K562 (cell line): ENCODE measurements at regions not wholly inside any gene's neighbourhood (a gene's known extent, or its start where the extent isn't known, plus 50 kb on each side); places are given as distances from the start of the nearest gene placed in this dataset.

Experiments
- ATAC-seq: fragments of 200-7000 bp; cut with Tn5 transposase; 3 replicates; pipeline ENCODE4 v1.9.1; 2020; ENCODE audit warnings: moderate library complexity
- BruUV-seq: library from RNA; stranded (reverse); fragments of 400-500 nt; replicated peaks from 2 replicates; lab custom pipeline; 2021; lab: Mats Ljungman, UMichigan
- CTCF ChIA-PET: fragments of 300-600 bp; formaldehyde crosslinking; extraction: SDS; loops from one replicate; lab custom pipeline; 2021; ENCODE audit warnings: low intra/inter-chr PET ratio; lab: Yijun Ruan, JAX
- POLR2A ChIA-PET: fragments of 300-600, 350-650 bp; sonication (Branson Sonifier 250); formaldehyde crosslinking; extraction: SDS; loops from one replicate; lab custom pipeline; 2021; ENCODE audit warnings: antibody characterized with exemption, inconsistent platforms; lab: Yijun Ruan, JAX
- DNase-seq, 4 experiments: peaks; one replicate each; pipeline versions ENCODE4 v3.0.0 to v3.0.0-alpha.2; 2011 to 2018; ENCODE audit warnings: low spot score in 3 of 4, mixed read lengths in 3 of 4; ENCODE audit errors: extremely low read depth in 1 of 4
- FAIRE-seq: peaks from 2 replicates; lab custom pipeline; 2011; peaks lifted over from hg19 to GRCh38; lab: Jason Lieb, UNC
- H2AFZ ChIP-seq: 2 replicates; pipeline ENCODE4 v1.6.0; 2011; ENCODE audit warnings: low read depth, low read length, control low read depth, inconsistent platforms
- H3K27ac ChIP-seq: fragments of 200-600 bp; 3 replicates; pipeline ENCODE4 v1.8.0; 2011; ENCODE audit warnings: low read depth, mild to moderate bottlenecking, control low read depth, inconsistent platforms, low read length, moderate library complexity, mixed read lengths; ENCODE audit errors: extremely low read depth
- H3K27me3 ChIP-seq, 2 experiments: fragments of 300-600 bp in 1 of 2; 2 replicates in 1 of 2; 3 replicates in 1 of 2; pipeline versions ENCODE4 v1.6.0 to v1.8.0; 2011; ENCODE audit warnings: inconsistent platforms in 2 of 2, low read length in 2 of 2, mild to moderate bottlenecking in 1 of 2, mixed read lengths in 1 of 2, moderate library complexity in 1 of 2; ENCODE audit not compliant: control insufficient read depth in 2 of 2, insufficient read depth in 2 of 2
- H3K36me3 ChIP-seq: fragments of 300-600 bp; 3 replicates; pipeline ENCODE4 v1.8.0; 2011; ENCODE audit warnings: mild to moderate bottlenecking, low read length, inconsistent platforms; ENCODE audit not compliant: control insufficient read depth, insufficient read depth
- H3K4me1 ChIP-seq, 2 experiments: fragments of 200-600 bp in 1 of 2; replicated peaks in 1 of 2; 2 replicates in 1 of 2; 3 replicates in 1 of 2; pipeline versions ENCODE4 v1.5.1 to v1.8.0; 2011; ENCODE audit warnings: inconsistent platforms in 2 of 2, low read length in 2 of 2, mild to moderate bottlenecking in 1 of 2, mixed read lengths in 1 of 2, moderate library complexity in 1 of 2; ENCODE audit not compliant: control insufficient read depth in 2 of 2, insufficient read depth in 2 of 2
- H3K4me2 ChIP-seq: 2 replicates; pipeline ENCODE4 v1.6.1; 2011; ENCODE audit warnings: low read length, control low read depth, inconsistent platforms, mixed read lengths; ENCODE audit not compliant: insufficient read depth
- H3K4me3 ChIP-seq: fragments of 200-600 bp; sonication (generic), shearing (Covaris generic); 2 replicates; pipeline ENCODE4 v1.5.1; 2016; ENCODE audit warnings: control low read depth, inconsistent platforms
- H3K79me2 ChIP-seq: fragments of 200-600 bp; 3 replicates; pipeline ENCODE4 v1.8.0; 2011; ENCODE audit warnings: low read length, inconsistent platforms; ENCODE audit not compliant: control insufficient read depth, insufficient read depth
- H3K9ac ChIP-seq, 2 experiments: 2 replicates each; pipeline versions ENCODE4 v1.6.0 to v1.6.1; 2011; ENCODE audit warnings: low read depth in 2 of 2, low read length in 2 of 2, control low read depth in 1 of 2, inconsistent platforms in 1 of 2, mild to moderate bottlenecking in 1 of 2, mixed read lengths in 1 of 2; ENCODE audit not compliant: insufficient read depth in 1 of 2
- H3K9me1 ChIP-seq: one replicate; pipeline ENCODE4 v1.6.0; 2011; ENCODE audit warnings: inconsistent platforms, mild to moderate bottlenecking, low read length, moderate library complexity; ENCODE audit not compliant: control insufficient read depth, insufficient read depth
- H3K9me3 ChIP-seq: replicated peaks from 2 replicates; pipeline ENCODE4 v1.5.1; 2011; ENCODE audit warnings: low read depth, low read length, inconsistent platforms; ENCODE audit not compliant: control insufficient read depth, insufficient read depth
- H4K20me1 ChIP-seq: replicated peaks from 2 replicates; pipeline ENCODE4 v1.6.1; 2011; ENCODE audit warnings: low read length, inconsistent platforms, mixed read lengths; ENCODE audit not compliant: control insufficient read depth, insufficient read depth
- REST ChIP-seq, 2 experiments: fragments of 450-650 bp; formaldehyde crosslinking in 1 of 2; IDR thresholded peaks; 2 replicates each; pipeline versions ENCODE4 v1.4.0 to v1.6.1; 2014 to 2020; ENCODE audit warnings: mild to moderate bottlenecking in 2 of 2, borderline replicate concordance in 1 of 2, low read depth in 1 of 2
- SMC3 ChIP-seq: conservative IDR thresholded peaks from 2 replicates; pipeline ENCODE4 v1.6.1; 2011; ENCODE audit warnings: low read depth, low read length, improper control_type of control experiment; ENCODE audit not compliant: insufficient read depth
- ZNF551 ChIP-seq: fragments of 250-450 bp; sonication (Bioruptor Pico); IDR thresholded peaks from 2 replicates; pipeline ENCODE4 v1.5.0; 2021; ENCODE audit warnings: mild to moderate bottlenecking, moderate library complexity
- WGBS: fragments of 100-300 bp; shearing (Covaris generic); methylation state at CpG from one replicate; pipeline ENCODE4 v1.1.6; 2016; ENCODE audit warnings: low coverage, mixed read lengths; ENCODE audit not compliant: insufficient coverage; ENCODE audit errors: missing lambda C conversion rate; 5-methylcytosine and 5-hydroxymethylcytosine counted together
- in situ Hi-C: fragments of 300-500 bp; cut with MboI; formaldehyde crosslinking; loops from 4 replicates; pipeline ENCODE4 v1.15.0; 2018; ENCODE audit warnings: inconsistent platforms, mixed read lengths
- intact Hi-C: fragments of 100-400 bp; cut with micrococcal nuclease; formaldehyde crosslinking; loops from 2 replicates; pipeline ENCODE4 v1.14.2; 2022
- TF ChIP-seq, protein P1 (sequence below), 3 experiments: IDR thresholded peaks in 2 of 3; conservative IDR thresholded peaks in 1 of 3; 2 replicates each; pipeline ENCODE4 v1.5.1; 2011 to 2012; ENCODE audit warnings: low read length in 3 of 3, mild to moderate bottlenecking in 3 of 3, control low read depth in 2 of 3, improper control_type of control experiment in 1 of 3, inconsistent platforms in 1 of 3, low read depth in 1 of 3, mixed read lengths in 1 of 3, moderate library complexity in 1 of 3; ENCODE audit not compliant: insufficient read depth in 2 of 3
- TF ChIP-seq, protein P2 (sequence below): fragments of 450-650 bp; formaldehyde crosslinking; IDR thresholded peaks from 2 replicates; pipeline ENCODE4 v1.4.0; 2020; ENCODE audit warnings: mild to moderate bottlenecking, moderate library complexity

DNA sequence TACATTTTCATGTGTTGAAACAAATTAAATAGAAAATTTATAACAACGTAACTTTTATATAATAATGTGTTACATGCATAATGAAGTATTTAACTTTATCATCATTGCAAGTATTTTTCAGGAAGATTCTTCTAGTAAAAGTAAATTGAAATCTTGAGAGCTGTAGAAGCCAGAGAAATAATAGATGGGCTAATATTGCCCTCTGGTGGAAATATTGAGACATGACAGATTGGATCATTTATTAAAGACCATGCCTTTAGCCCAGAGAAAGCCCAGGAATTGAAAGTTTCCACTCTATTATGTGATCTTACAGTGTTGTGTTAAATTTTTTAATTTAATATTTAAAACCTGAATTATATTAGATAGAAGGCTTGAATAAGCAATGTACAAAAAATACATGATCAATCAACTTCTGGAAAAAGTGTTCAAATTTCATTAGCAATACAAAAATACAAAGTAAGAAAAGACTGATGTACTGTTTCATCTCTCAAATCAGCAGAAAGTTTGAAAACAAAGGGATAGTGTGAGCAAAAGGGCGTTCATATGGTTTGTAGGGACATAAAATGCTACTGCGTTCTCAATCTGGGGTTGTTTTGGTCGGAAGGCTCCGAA is 52.7 kb upstream of the SPTSSB start:
- ATAC-seq (peak; percentile 77), DNase-seq (peak; percentile 35 to 59 (median 48)), FAIRE-seq (peak; percentile 78)
- H3K9ac ChIP-seq = no peak overlapping the region
- no peaks in the 10 kb centered on the region for H4K20me1 ChIP-seq
- in situ Hi-C loops (no loop called here), intact Hi-C loops (loop anchor here (1.0 kb wide), 3 partner anchors 151 to 717 kb away; no protein-coding TSS in a partner anchor)
- POLR2A ChIA-PET = interaction anchor here (0.7 kb wide), 1 partner anchor 975 kb away, joined by 6 read pairs; no protein-coding TSS in a partner anchor
- no peaks in the 10 kb centered on the region for H3K27me3 ChIP-seq
- no peak overlapping the region for H3K4me3 ChIP-seq
- H3K27ac ChIP-seq = no peak overlapping the region
- no peaks in the 10 kb centered on the region for H3K4me1 ChIP-seq
- 4% methylated on average over 5 of the region's 5 CpGs for WGBS
- no peak overlapping the region for H3K4me2 ChIP-seq
- H3K79me2 ChIP-seq = no peaks in the 10 kb centered on the region
- H2AFZ ChIP-seq = no peak overlapping the region
- no peaks in the 10 kb centered on the region for H3K9me3 ChIP-seq
- no peaks in the 10 kb centered on the region for H3K36me3 ChIP-seq
- H3K9me1 ChIP-seq = no peaks in the 10 kb centered on the region
- CTCF ChIA-PET = interaction anchor here (0.7 to 2.5 kb wide), 4 partner anchors 149 to 1539 kb away, joined by 3 to 10 read pairs (median 4); no protein-coding TSS in a partner anchor
- no TSS peak for BruUV-seq
- TF ChIP-seq, protein P1, sequence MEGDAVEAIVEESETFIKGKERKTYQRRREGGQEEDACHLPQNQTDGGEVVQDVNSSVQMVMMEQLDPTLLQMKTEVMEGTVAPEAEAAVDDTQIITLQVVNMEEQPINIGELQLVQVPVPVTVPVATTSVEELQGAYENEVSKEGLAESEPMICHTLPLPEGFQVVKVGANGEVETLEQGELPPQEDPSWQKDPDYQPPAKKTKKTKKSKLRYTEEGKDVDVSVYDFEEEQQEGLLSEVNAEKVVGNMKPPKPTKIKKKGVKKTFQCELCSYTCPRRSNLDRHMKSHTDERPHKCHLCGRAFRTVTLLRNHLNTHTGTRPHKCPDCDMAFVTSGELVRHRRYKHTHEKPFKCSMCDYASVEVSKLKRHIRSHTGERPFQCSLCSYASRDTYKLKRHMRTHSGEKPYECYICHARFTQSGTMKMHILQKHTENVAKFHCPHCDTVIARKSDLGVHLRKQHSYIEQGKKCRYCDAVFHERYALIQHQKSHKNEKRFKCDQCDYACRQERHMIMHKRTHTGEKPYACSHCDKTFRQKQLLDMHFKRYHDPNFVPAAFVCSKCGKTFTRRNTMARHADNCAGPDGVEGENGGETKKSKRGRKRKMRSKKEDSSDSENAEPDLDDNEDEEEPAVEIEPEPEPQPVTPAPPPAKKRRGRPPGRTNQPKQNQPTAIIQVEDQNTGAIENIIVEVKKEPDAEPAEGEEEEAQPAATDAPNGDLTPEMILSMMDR (IDR thresholded peaks at IDR 0.05 in 2 of 3, conservative IDR thresholded peaks at IDR 0.05 in 1 of 3; ENCODE audit: insufficient read depth in 2 of 3, low read depth in 1 of 3, low read length in 3 of 3) = peak; percentile 26 to 75 (median 41); a peak in 5 of 6 replicates
- TF ChIP-seq ZNF551 (CRISPR knock-in tag) (no peak), REST (IDR thresholded peaks at IDR 0.05; ENCODE audit: borderline replicate concordance) (peak; percentile 54; the same call in 1 of the 2 replicates), REST (CRISPR knock-in tag; IDR thresholded peaks at IDR 0.05; ENCODE audit: low read depth) (no peak), SMC3 (peak; percentile 41)
- TF ChIP-seq, protein P2, sequence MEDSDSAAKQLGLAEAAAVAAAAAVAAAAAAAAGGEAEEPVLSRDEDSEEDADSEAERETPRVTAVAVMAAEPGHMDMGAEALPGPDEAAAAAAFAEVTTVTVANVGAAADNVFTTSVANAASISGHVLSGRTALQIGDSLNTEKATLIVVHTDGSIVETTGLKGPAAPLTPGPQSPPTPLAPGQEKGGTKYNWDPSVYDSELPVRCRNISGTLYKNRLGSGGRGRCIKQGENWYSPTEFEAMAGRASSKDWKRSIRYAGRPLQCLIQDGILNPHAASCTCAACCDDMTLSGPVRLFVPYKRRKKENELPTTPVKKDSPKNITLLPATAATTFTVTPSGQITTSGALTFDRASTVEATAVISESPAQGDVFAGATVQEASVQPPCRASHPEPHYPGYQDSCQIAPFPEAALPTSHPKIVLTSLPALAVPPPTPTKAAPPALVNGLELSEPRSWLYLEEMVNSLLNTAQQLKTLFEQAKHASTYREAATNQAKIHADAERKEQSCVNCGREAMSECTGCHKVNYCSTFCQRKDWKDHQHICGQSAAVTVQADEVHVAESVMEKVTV (CRISPR knock-in tag) = peak; percentile 55; the same call in 1 of the 2 replicates
